ENCODE measurements at regions not wholly inside any gene's neighbourhood (a gene's known extent, or its start where the extent isn't known, plus 50 kb on each side); places are given as distances from the start of the nearest gene placed in this dataset.

DNA sequence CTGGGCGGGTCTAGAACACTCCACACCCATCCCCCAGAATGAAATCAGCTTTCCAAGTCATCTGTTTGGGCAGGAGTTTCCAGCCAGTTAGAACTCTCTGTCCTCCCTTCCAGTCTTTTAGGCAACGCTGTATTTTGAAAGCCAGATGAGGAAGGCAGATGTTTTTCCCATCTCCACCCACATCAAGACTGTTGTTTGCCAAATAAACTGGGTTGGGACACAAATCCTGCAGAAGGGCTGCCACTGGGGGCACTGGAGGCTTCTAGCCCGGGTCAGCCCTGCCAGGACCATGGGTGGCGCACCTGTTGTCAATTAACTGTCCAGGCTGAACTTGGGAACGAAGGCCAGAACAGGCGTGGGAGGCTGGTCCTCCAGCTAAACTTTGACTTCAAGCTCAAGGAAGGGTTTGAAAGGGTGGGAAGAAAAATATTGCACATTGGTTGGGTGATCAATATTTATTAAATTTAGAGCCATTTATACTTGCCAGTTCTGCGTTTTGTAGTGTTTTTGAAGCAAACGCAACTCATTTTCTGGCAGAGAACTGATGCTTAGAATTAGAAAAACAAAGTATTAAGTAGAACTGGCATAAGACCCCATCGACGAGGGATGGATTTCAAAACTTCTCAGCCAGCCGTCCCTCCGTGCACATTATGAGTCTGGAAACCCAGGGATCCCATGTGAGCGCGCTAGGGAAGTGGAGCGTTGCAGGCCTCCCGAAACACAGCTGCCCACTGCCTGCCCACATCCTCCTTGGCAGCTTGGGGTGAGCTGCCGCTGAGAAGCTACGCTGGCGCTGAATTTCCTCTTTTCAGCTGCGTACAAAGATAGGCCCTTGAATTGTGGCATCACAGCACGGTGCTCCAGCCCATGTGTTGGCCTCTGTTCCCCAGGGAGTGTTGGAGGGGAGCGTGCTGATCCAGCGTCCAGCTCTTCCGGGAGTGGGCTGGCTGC lies 297.4 kb downstream of the QKI start:
- TF ChIP-seq, protein P1, sequence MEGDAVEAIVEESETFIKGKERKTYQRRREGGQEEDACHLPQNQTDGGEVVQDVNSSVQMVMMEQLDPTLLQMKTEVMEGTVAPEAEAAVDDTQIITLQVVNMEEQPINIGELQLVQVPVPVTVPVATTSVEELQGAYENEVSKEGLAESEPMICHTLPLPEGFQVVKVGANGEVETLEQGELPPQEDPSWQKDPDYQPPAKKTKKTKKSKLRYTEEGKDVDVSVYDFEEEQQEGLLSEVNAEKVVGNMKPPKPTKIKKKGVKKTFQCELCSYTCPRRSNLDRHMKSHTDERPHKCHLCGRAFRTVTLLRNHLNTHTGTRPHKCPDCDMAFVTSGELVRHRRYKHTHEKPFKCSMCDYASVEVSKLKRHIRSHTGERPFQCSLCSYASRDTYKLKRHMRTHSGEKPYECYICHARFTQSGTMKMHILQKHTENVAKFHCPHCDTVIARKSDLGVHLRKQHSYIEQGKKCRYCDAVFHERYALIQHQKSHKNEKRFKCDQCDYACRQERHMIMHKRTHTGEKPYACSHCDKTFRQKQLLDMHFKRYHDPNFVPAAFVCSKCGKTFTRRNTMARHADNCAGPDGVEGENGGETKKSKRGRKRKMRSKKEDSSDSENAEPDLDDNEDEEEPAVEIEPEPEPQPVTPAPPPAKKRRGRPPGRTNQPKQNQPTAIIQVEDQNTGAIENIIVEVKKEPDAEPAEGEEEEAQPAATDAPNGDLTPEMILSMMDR (IDR thresholded peaks at IDR 0.05) = no peak
- TF ChIP-seq POLR2AphosphoS5 (IDR thresholded peaks at IDR 0.05) (no peak), POLR2A (IDR thresholded peaks at IDR 0.05) (no peak)
